GM13977 (cell line): ENCODE measurements at regions not wholly inside any gene's neighbourhood (a gene's known extent, or its start where the extent isn't known, plus 50 kb on each side); places are given as distances from the start of the nearest gene placed in this dataset.

Source experiments
- DNase-seq: peaks from one replicate; pipeline ENCODE4 v3.0.0; 2012; ENCODE audit warnings: low spot score
- in situ Hi-C: fragments of 300-500 bp; cut with MboI; formaldehyde crosslinking; loops from one replicate; pipeline ENCODE4 v1.12.0; 2022; ENCODE audit warnings: low sequenced_read_pairs, low pct_unique_long_range_greater_than_20kb, mixed read lengths, inconsistent platforms; ENCODE audit not compliant: unreplicated experiment
- TF ChIP-seq, protein P1 (sequence below): IDR thresholded peaks from 2 replicates; pipeline ENCODE4 v1.5.1; 2012; ENCODE audit warnings: mild to moderate bottlenecking, control low read depth; ENCODE audit not compliant: insufficient read depth; ENCODE audit errors: extremely low read depth, missing control alignments

DNA sequence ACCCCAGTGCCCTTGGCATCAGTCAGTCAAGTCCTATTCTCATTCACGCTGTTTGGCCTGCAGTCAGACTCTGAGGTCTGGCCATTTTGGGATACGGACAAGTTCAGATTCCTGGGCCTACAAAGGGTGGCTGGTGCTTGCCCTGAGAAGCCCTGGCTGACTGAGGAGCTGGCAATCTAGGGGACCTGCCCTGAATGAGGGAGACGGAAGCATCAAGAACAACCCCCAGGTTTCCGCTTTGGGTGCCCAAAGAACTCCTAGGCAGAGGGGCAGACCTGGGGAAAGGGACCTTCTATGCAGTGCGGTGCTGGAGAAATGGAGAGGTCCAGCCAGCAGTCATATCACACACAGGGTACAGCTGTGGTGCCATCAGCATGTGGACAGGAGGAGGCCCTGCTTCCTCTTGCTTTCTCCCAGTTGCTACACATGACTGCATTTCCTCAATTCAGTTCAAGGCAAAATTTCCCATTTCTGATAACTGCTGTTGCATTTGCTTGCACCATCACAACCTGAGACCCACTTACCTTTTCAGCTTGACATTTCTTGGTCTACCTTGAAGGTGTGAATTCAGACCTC is 70.9 kb upstream of the LGALSL start:
- in situ Hi-C loops: no loop called here

DNA sequence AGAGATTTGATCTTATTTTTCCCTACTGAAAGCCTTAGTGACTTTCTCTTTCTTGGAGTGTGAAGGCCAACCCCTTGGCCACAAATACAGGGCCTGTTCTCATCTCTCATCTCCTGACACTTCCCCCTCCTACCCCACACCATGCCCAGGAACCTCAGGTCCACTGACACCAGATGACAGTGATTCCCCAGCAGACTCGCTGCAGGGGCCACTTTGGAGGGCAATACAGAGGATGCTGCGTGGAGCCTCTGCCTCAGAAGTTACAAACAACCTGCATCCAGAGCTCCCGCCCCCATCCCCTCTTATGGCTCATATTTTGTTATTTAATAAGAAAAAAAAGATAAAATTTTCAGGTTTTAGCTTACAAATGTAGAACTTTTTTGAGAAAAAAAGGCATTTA is 70.1 kb upstream of the LGALSL start:
- DNase-seq: no peak
- in situ Hi-C loops: no loop called here
- TF ChIP-seq, protein P1, sequence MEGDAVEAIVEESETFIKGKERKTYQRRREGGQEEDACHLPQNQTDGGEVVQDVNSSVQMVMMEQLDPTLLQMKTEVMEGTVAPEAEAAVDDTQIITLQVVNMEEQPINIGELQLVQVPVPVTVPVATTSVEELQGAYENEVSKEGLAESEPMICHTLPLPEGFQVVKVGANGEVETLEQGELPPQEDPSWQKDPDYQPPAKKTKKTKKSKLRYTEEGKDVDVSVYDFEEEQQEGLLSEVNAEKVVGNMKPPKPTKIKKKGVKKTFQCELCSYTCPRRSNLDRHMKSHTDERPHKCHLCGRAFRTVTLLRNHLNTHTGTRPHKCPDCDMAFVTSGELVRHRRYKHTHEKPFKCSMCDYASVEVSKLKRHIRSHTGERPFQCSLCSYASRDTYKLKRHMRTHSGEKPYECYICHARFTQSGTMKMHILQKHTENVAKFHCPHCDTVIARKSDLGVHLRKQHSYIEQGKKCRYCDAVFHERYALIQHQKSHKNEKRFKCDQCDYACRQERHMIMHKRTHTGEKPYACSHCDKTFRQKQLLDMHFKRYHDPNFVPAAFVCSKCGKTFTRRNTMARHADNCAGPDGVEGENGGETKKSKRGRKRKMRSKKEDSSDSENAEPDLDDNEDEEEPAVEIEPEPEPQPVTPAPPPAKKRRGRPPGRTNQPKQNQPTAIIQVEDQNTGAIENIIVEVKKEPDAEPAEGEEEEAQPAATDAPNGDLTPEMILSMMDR: no peak

More for the DNA sequence above, 70.9 kb upstream of the LGALSL start:
- TF ChIP-seq, protein P1: no peak
- no peak for DNase-seq

DNA sequence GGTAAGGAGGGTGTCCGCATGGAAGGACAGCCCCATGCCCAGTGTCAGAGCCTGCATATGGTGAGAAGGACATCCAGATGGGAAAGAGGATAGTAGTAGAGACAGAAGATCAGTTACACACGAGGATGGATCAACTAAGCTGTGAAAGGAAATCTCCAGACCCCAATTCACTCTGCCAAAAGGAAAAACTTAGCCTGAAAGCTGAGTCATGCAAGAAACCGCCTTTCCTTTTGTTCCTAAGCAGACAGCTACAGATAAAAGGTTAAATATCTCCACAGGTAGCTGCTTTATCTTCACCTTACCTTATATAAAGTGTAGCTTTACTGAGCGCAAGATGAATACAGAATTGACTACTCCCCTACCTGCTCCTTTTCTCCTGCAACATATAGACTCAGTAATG is 67.3 kb upstream of the LGALSL start:
- no peak for DNase-seq
- in situ Hi-C loops: no loop called here
- TF ChIP-seq, protein P1: no peak

DNA sequence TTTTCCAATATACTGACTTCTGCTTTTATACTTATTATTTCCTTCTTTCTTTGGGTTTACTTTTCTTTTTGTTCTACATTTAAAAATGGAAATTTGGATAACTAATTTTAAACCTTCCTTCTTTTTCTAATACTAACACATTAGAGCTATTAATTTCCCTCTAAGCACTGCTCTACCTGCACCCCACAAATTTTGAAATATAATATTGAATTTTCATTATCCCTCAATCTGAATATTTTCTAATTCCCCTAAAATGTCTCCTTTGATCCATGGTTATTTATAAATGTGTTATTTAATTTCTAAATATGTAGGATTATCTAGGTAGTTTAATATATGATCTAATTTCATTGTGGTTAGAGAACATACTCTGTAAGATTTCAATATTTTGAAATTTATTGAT is 63.4 kb upstream of the LGALSL start:
- DNase-seq: no peak
- in situ Hi-C loops: no loop called here
- TF ChIP-seq, protein P1: no peak

DNA sequence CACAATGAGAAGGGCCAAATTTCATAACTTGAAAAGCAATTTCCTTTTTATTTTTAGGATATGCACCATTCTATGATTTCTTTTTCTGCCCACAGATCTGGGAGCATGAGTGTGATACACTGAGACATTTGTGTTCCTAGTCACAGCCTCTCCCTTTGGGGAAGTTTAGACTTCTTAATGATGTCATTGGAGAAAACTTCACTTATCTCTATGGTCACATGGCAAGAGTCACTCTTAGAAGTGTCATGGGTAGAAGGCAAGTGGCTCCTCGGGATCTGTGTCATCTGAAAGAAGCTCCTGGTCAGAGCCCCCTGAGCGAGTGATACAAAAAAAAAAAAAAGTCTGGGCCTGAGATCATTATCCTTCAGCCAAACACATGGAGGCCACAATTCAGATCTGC is 62.5 kb upstream of the LGALSL start:
- in situ Hi-C loops: no loop called here
- TF ChIP-seq, protein P1: no peak
- DNase-seq: no peak

DNA sequence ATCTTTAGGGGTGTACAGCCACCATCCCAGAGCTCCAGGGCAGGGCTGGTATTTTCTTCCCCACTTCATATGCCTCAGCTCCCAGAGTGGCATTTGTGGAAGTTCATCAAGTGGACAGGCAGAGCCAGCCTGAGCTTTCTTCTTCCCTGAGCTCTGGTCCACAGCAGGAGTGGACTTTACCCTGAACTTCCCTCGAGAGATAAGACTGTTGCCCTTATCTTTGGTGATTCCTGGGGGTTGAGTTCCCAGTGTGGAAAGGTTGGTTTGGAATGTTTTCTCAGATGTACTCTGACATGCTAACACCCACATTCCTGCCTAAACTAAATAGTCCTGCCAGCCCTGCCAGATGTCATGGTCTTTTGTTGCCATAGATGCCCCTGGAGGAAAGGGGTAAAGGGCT is 62.0 kb upstream of the LGALSL start:
- no peak for DNase-seq
- in situ Hi-C loops: no loop called here
- TF ChIP-seq, protein P1: no peak

DNA sequence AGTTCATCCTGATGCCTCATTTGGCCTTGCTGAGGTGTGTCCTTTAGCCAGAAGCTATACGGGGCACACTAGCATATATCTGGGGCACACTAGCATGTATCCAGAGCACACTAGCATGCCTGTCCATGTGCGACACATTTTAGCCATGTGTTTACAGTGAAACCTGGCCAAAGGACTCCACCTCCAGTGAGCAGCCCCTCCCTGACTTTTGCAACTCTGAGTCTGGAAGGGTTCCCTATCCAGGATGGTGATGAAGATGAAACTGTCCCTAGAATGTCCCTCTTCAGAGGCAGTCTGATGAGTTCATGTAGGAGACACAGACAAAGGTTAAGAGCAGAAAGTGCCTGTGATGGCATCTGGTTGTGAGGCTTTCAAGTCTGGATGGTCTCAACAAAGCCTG is 61.4 kb upstream of the LGALSL start:
- in situ Hi-C loops: no loop called here
- DNase-seq: no peak
- TF ChIP-seq, protein P1: no peak
